IPS-15b (cell line): ENCODE measurements at regions not wholly inside any gene's neighbourhood (a gene's known extent, or its start where the extent isn't known, plus 50 kb on each side); places are given as distances from the start of the nearest gene placed in this dataset.

ENCODE experiments used
- H3K27me3 ChIP-seq: one replicate; pipeline ENCODE4 v1.6.1; 2013; ENCODE audit warnings: low read length; ENCODE audit not compliant: control insufficient read depth, insufficient read depth
- H3K36me3 ChIP-seq: one replicate; pipeline ENCODE4 v1.6.1; 2013; ENCODE audit warnings: low read length; ENCODE audit not compliant: control insufficient read depth, insufficient read depth
- H3K4me1 ChIP-seq: one replicate; pipeline ENCODE4 v1.6.1; 2013; ENCODE audit warnings: mild to moderate bottlenecking, low read length; ENCODE audit not compliant: control insufficient read depth, insufficient read depth
- H3K4me3 ChIP-seq: one replicate; pipeline ENCODE4 v1.5.1; 2013; ENCODE audit warnings: low read depth, low read length
- H3K9ac ChIP-seq: one replicate; pipeline ENCODE4 v1.6.1; 2013; ENCODE audit warnings: low read depth, mild to moderate bottlenecking, low read length
- H3K9me3 ChIP-seq: one replicate; pipeline ENCODE4 v1.6.1; 2013; ENCODE audit warnings: mild to moderate bottlenecking, low read length; ENCODE audit not compliant: control insufficient read depth, insufficient read depth

- H3K36me3 ChIP-seq = no peaks in the 10 kb centered on the region
- H3K27me3 ChIP-seq = no peaks in the 10 kb centered on the region
- H3K9ac ChIP-seq = no peak overlapping the region
- no peaks in the 10 kb centered on the region for H3K4me1 ChIP-seq
- H3K9me3 ChIP-seq = no peaks in the 10 kb centered on the region
- no peak overlapping the region for H3K4me3 ChIP-seq
Measured at GRCh38 chr4:168021666-168022065, 70.7 kb upstream of the ANXA10 start.

- Histone ChIP-seq H3K4me3 (no peak overlapping the region), H3K4me1 (no peaks in the 10 kb centered on the region), H3K9ac (no peak overlapping the region), H3K9me3 (no peaks in the 10 kb centered on the region), H3K36me3 (no peaks in the 10 kb centered on the region), H3K27me3 (no peaks in the 10 kb centered on the region)
Measured at GRCh38 chr4:168028568-168028967, 63.8 kb upstream of the ANXA10 start.

GRCh38 chr4:168028970-168029597 is 63.3 kb upstream of the ANXA10 start:
- no peaks in the 10 kb centered on the region for H3K4me1 ChIP-seq
- no peaks in the 10 kb centered on the region for H3K9me3 ChIP-seq
- H3K9ac ChIP-seq = no peak overlapping the region
- no peak overlapping the region for H3K4me3 ChIP-seq
- no peaks in the 10 kb centered on the region for H3K27me3 ChIP-seq
- H3K36me3 ChIP-seq = no peaks in the 10 kb centered on the region

GRCh38 chr4:168037676-168038075 is 54.7 kb upstream of the ANXA10 start:
- Histone ChIP-seq H3K36me3 (no peaks in the 10 kb centered on the region), H3K4me3 (no peak overlapping the region), H3K27me3 (no peaks in the 10 kb centered on the region), H3K9me3 (no peaks in the 10 kb centered on the region), H3K9ac (no peak overlapping the region), H3K4me1 (no peaks in the 10 kb centered on the region)

GRCh38 chr4:168039593-168039992 is 52.7 kb upstream of the ANXA10 start:
- H3K9me3 ChIP-seq = no peaks in the 10 kb centered on the region

More at GRCh38 chr4:168039593-168039992, 52.7 kb upstream of the ANXA10 start:
- Histone ChIP-seq H3K4me1 (no peaks in the 10 kb centered on the region), H3K9ac (no peak overlapping the region), H3K4me3 (no peak overlapping the region), H3K27me3 (no peaks in the 10 kb centered on the region), H3K36me3 (no peaks in the 10 kb centered on the region)
